Immature natural killer cell (primary cell): ENCODE measurements at regions not wholly inside any gene's neighbourhood (a gene's known extent, or its start where the extent isn't known, plus 50 kb on each side); places are given as distances from the start of the nearest gene placed in this dataset.
"Not testable (repeated sequence)": the region's sequence is repeated elsewhere in the genome, so short reads cannot be mapped to it uniquely, and the experiment has no call there.

Experiments used
- DNase-seq, 3 donors: peaks; one replicate each; pipeline ENCODE4 v3.0.0; 2022; ENCODE audit warnings: mixed read lengths in 1 of 3
- H3K27ac Mint-ChIP-seq, 6 donors: one replicate each; pipeline ENCODE4 v1.8.0; 2020; ENCODE audit warnings: mixed read lengths in 6 of 6, mild to moderate bottlenecking in 5 of 6, inconsistent platforms in 4 of 6, moderate library complexity in 3 of 6
- H3K27me3 Mint-ChIP-seq, 3 donors: one replicate each; pipeline ENCODE4 v1.8.0; 2020 to 2021; ENCODE audit warnings: low read depth in 3 of 3, mild to moderate bottlenecking in 3 of 3, mixed read lengths in 3 of 3, moderate library complexity in 3 of 3, inconsistent platforms in 1 of 3
- H3K36me3 Mint-ChIP-seq, 3 donors: one replicate each; pipeline ENCODE4 v1.8.0; 2020; ENCODE audit warnings: mixed read lengths in 3 of 3, inconsistent platforms in 2 of 3, mild to moderate bottlenecking in 2 of 3
- H3K4me1 Mint-ChIP-seq, 2 donors: one replicate each; pipeline ENCODE4 v1.8.0; 2020; ENCODE audit warnings: inconsistent platforms in 2 of 2, mild to moderate bottlenecking in 2 of 2, mixed read lengths in 2 of 2, moderate library complexity in 1 of 2
- H3K4me3 Mint-ChIP-seq, 5 donors: one replicate each; pipeline ENCODE4 v1.8.0; 2020; ENCODE audit warnings: mild to moderate bottlenecking in 5 of 5, mixed read lengths in 5 of 5, inconsistent platforms in 3 of 5, moderate library complexity in 3 of 5
- H3K9me3 Mint-ChIP-seq, 6 donors: one replicate each; pipeline ENCODE4 v1.8.0; 2020; ENCODE audit warnings: mild to moderate bottlenecking in 6 of 6, mixed read lengths in 6 of 6, inconsistent platforms in 4 of 6, moderate library complexity in 3 of 6

DNA sequence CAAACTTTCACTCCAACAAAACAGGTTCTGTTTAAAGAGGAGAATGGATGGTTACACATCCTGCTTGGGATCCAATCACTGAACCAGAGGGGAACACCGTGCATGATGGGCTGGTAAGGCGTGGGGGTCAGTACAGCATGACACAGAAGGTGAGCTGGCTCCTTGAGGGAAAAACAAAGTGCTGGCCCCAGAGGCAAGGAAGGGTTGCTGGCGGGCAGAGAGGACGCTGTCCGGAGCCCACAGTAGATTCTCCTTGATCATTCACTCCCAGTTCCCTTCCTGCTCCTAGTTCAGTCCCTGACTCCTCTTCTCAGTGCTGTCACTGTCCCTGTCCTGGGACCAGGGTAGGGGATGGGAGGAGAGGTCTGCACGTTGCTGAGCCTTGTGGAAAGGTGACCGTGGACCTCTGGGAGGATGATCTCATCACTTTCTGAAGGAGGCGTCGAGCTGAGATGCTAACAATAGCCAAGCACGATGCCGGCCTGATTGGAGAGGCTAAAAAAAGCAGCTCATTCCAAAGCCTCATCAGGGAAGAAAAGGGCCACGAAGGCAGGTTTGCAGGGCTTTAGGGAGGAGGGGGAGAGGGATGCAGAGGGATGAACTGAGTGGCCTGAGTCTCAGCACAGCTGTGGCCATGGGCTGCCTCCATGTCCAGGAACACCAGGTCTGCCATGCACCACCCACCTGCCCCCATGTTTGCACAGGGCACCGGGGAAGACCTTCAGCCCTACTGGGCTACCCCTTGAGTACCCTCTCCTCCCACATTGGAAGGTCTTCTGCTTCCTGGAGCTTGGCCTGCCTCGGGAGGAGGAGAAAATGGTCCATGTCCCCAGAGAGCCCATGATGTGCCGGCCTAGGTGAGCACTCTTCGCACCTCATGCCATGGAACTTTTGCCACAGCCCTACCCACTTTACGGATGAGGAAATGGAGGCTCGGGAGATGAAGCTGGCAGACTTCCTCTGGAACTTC is 72.7 kb upstream of the RTL6 start:
- Mint-ChIP-seq H3K27me3 (peaks cover 3% of the 10 kb centered on the region in 3 donors), H3K4me1 (no peaks in the 10 kb centered on the region), H3K27ac (no peak overlapping the region), H3K9me3 (no peaks in the 10 kb centered on the region), H3K36me3 (no peaks in the 10 kb centered on the region), H3K4me3 (no peak overlapping the region)
- no peak for DNase-seq

DNA sequence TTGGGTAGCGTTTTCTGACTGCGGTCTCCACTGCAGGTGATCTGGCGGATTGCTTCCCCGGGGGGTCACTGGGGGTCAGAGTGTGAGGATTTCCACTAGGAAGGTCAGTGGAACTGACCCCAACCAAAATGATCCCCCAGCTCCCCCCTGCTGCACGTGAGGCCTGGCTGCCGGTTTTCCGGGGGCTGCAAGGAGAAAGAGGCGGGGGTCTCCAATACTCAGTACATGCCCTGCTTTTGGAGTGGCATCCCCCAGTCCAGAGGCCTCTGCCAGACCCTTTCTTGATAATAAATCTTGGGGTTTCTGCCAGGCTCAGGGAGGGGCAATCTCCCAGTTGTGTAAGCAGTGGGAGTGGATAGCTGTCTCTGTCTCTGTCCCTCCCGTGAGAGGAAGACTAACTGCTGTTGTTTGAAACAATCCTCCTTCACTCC is 71.5 kb upstream of the RTL6 start:
- DNase-seq, result no peak
- no peaks in the 10 kb centered on the region for H3K9me3 Mint-ChIP-seq
- no peaks in the 10 kb centered on the region for H3K36me3 Mint-ChIP-seq

DNA sequence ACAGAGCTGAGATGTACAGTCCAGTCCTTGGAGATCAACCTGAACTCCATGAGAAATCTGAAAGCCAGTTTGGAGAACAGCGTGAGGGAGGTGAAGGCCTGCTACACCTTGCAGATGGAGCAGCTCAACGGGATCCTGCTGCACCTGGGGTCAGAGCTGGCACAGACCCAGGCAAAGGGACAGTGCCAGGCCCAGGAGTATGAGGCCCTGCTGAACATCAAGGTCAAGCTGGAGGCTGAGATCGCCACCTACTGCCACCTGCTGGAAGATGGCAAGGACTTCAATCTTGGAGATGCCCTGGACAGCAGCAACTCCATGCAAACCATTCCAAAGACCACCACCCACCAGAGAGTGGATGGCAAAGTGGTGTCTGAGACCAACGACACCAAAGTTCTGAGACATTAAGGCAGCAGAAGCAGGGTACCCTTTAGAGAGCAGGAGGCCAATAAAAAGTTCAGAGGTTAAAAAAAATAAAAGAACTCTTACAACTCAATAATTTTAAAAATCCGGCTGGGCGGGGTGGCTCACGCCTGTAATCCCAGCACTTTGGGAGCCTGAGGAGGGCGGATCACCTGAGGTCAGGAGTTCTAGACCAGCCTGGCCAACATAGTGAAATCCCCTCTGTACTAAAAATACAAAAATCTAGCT is 69.9 kb upstream of the RTL6 start:
- Mint-ChIP-seq H3K27ac (peak overlapping the region in 1 of 6 donors; percentile 76), H3K4me3 (no peak overlapping the region), H3K36me3 (no peaks in the 10 kb centered on the region), H3K4me1 (no peaks in the 10 kb centered on the region), H3K9me3 (no peaks in the 10 kb centered on the region), H3K27me3 (peaks cover 2 to 3% (median 3%) of the 10 kb centered on the region in 3 donors)
- peak; percentile 40 to 51 (median 45) for DNase-seq

More for the DNA sequence above, 71.5 kb upstream of the RTL6 start:
- Mint-ChIP-seq H3K27ac (no peak overlapping the region), H3K27me3 (peaks cover 2 to 3% (median 3%) of the 10 kb centered on the region in 3 donors), H3K4me3 (no peak overlapping the region), H3K4me1 (no peaks in the 10 kb centered on the region)

DNA sequence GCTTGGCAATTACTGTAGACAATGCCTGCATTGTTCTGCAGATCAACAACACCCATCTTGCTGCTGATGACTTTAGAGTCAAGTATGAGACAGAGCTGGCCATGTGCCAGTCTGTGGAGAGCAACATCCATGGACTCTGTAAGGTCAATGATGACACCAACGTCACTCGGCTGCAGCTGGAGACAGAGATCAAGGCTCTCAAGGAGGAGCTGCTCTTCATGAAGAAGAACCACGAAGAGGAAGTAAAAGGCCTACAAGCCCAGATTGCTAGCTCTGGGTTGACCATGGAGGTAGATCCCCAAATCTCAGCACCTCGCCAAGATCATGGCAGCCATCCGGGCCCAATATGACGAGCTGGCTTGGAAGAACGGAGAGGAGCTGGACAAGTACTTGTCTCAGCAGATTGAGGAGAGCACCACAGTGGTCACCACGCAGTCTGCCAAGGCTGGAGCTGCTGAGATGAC is 69.4 kb upstream of the RTL6 start:
- not testable (repeated sequence) for H3K4me3 Mint-ChIP-seq, H3K4me1 Mint-ChIP-seq, H3K36me3 Mint-ChIP-seq, H3K9me3 Mint-ChIP-seq, H3K27ac Mint-ChIP-seq, DNase-seq, H3K27me3 Mint-ChIP-seq

DNA sequence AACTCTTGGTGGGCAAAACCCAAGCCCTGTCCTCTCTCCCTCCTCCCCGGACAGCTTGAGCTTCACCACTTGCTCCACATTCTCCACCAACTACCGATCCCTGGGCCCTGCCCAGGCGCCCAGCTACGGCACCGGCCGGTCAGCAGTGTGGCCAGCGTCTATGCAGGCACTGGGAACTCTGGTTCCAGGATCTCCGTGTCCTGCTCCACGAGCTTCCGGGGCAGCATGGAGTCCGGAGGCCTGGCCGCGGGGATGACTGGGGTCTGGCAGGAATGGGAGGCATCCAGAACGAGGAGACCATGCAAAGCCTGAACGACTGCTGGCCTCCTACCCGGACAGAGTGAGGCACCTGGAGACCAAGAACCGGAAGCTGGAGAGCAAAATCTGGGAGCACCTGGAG is 68.9 kb upstream of the RTL6 start:
- no peak for DNase-seq
- Mint-ChIP-seq H3K36me3 (no peaks in the 10 kb centered on the region), H3K27me3 (peaks cover 2 to 4% (median 3%) of the 10 kb centered on the region in 3 donors), H3K4me3 (no peak overlapping the region), H3K9me3 (no peaks in the 10 kb centered on the region), H3K27ac (no peak overlapping the region), H3K4me1 (no peaks in the 10 kb centered on the region)

DNA sequence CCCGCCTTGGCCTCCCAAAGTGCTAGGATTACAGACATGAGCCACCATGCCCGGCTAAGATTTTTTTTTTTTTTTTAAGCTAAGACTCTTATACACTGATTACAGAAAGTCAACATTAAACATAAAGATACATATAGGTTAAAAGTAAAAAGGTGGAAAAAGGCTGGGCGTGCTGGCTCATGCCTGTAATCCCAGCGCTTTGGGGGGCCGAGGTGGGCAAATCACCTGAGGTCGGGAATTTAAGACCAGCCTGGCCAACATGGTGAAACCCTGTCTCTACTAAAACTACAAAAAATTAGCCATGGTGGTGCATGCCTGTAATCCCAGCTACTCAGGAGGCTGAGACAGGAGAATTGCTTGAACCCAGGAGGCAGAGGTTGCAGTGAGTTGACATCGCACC is 64.6 kb upstream of the RTL6 start:
- not testable (repeated sequence) for H3K27me3 Mint-ChIP-seq, H3K4me3 Mint-ChIP-seq

DNA sequence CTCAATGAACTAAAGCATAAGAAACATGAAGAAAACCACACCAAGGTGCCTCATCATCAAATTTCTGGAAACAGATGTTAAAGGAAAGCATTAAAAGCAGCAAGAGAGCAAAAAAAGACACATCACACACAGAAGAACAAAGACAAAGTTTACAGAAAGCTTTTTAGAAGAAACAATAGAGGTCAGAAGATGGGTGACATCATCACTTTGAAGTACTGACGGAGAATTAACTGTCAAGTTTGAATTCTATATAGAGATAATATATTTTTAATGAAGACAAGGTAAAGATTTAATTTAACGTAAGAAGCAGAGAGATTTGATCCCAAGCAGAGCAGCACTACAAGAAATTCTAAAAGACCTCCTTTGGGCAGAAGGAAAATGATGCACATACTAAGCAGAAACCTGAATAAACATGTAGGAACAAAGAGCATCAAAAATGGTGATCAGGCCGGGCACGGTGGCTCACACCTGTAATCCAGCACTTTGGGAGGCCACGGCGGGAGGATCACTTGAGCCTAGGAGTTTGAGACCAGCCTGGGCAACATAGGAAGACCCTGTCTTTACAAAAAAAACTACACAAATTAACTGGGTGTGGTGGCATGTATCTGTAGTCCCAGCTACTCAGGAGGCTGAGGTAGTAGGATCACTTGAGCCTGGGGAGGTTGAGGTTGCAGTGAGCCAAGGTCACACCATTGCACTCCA is 63.3 kb upstream of the RTL6 start:
- Mint-ChIP-seq H3K27ac (no peak overlapping the region), H3K4me3 (no peak overlapping the region), H3K27me3 (peaks cover 0 to 5% (median 0%) of the 10 kb centered on the region in 3 donors), H3K4me1 (no peaks in the 10 kb centered on the region), H3K9me3 (no peaks in the 10 kb centered on the region), H3K36me3 (peaks cover 0 to 6% (median 0%) of the 10 kb centered on the region in 3 donors)
- no peak for DNase-seq

More for the DNA sequence above, 64.6 kb upstream of the RTL6 start:
- H3K27ac Mint-ChIP-seq, H3K4me1 Mint-ChIP-seq, H3K36me3 Mint-ChIP-seq, H3K9me3 Mint-ChIP-seq, DNase-seq: not testable (repeated sequence)

DNA sequence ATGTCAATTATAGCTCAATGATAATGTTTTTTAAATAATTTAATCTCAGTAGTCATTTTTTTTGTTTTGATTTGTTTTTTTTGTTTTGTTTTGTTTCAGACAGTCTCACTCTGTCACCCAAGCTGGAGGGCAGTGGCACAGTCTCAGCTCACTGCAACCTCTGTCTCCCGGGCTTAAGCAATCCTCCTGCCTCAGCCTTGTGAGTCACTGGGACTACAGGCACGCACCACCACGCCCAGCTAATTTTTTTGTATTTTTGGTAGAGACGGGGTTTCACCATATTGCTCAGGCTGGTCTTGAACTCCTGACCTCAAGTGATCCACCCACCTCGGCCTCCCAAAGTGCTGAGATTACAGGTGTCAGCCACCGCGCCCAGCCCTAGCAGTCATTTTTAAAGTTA is 60.6 kb upstream of the RTL6 start:
- peaks cover 0 to 10% (median 2%) of the 10 kb centered on the region in 3 donors for H3K27me3 Mint-ChIP-seq
- DNase-seq, H3K4me3 Mint-ChIP-seq, H3K27ac Mint-ChIP-seq, H3K9me3 Mint-ChIP-seq, H3K4me1 Mint-ChIP-seq, H3K36me3 Mint-ChIP-seq: not testable (repeated sequence)

DNA sequence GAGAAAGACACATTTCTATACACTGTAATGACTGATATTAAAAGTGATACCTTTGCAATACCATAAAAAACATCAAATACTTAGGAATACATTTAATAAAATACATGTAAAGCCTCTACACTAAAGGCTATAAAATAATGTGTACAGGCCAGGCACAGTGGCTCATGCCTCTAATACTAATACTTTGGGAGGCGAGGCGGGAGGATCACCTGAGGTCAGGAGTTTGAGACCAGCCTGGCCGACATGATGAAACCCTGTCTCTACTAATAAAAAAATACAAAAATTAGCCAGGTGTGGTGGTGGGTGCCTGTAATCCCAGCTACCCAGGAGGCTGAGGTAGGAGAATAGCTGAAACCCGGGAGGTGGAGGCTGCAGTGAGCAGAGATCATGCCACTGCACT is 59.8 kb upstream of the RTL6 start:
- peaks cover 0 to 10% (median 2%) of the 10 kb centered on the region in 3 donors for H3K27me3 Mint-ChIP-seq
- not testable (repeated sequence) for H3K9me3 Mint-ChIP-seq, DNase-seq, H3K4me1 Mint-ChIP-seq, H3K36me3 Mint-ChIP-seq, H3K27ac Mint-ChIP-seq, H3K4me3 Mint-ChIP-seq

DNA sequence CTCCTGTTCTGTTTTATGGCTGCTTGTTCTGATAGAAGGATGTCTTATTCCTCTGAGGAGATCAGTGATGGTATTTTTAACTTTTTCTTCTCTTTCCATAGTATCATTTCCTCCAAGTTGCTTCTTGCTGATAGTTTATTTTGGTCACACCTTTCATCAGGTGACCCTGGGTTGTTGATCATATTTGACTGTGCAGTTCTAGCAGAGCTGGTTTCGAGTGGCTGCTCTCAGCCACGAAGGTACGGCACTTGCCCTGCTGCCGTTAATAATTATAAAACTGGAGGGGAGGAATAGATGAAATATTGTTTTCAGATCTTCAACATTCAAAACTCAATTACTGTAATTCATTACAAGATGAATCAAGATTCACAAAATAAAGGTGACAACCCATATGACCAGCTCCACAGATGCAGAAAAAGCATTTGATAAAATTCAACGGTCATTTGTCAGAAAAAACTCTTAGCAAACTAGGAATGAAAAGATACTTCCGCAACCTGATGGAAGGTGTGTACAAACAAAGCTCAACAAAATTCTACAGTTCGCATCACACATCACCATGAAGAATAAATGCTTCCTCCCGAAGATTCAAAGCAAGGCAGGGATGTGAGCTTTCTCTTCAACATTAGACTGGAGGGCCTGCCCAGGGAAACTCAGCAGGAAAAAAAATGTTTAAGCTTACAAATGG is 59.2 kb upstream of the RTL6 start:
- no peak for DNase-seq

DNA sequence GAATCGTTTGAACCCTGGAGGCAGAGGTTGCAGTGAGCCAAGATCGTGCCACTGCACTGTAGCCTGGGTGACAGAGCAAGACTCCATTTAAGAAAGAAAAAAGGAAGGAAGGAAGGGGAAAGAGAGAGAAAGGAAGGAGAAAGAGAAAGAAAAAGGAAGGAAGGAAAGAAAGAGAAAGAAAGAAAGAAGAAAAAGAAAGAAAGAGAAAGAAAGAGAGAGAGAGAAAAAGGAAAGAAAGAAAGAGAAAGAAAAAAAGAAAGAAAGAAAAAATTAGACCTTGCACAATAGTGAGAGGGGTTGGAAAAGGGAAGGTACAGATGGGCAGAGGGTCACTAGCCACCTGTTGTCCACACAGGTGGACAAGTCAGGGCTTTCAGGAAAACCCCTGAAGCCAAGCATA is 57.6 kb upstream of the RTL6 start:
- H3K27me3 Mint-ChIP-seq, result peaks cover 0 to 7% (median 2%) of the 10 kb centered on the region in 3 donors
- H3K4me1 Mint-ChIP-seq, result no peaks in the 10 kb centered on the region
- H3K27ac Mint-ChIP-seq, result peak overlapping the region in 1 of 6 donors; percentile 35
- no peaks in the 10 kb centered on the region for H3K9me3 Mint-ChIP-seq
- H3K36me3 Mint-ChIP-seq, result peaks cover 0 to 1% (median 0%) of the 10 kb centered on the region in 3 donors
- DNase-seq, result no peak
- H3K4me3 Mint-ChIP-seq, result no peak overlapping the region

More for the DNA sequence above, 59.2 kb upstream of the RTL6 start:
- H3K27me3 Mint-ChIP-seq, result peaks cover 0 to 10% (median 2%) of the 10 kb centered on the region in 3 donors
- H3K27ac Mint-ChIP-seq, result peak overlapping the region in 1 of 6 donors; percentile 44
- no peak overlapping the region for H3K4me3 Mint-ChIP-seq
- H3K9me3 Mint-ChIP-seq, result no peaks in the 10 kb centered on the region
- H3K4me1 Mint-ChIP-seq, result no peaks in the 10 kb centered on the region
- peaks cover 0 to 6% (median 0%) of the 10 kb centered on the region in 3 donors for H3K36me3 Mint-ChIP-seq

DNA sequence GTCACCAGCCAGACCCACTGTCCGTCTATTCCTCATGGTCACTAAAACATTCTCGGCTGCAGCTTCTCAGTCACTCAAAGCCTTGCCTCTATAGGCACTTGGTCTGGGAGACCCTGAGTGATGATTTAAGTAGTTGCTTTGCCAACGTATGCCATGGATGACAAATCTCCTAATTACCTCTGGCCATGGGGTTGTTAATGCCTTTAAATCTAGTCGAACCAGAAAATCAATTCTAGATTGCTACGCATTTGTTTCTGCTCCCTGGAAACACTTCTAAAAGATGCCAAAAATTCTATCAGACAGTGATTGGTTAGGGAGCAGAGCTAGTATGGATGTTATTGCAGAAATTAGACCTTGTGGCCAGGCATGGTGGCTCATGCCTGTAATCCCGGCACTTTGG is 57.0 kb upstream of the RTL6 start:
- no peaks in the 10 kb centered on the region for H3K4me1 Mint-ChIP-seq
- no peaks in the 10 kb centered on the region for H3K9me3 Mint-ChIP-seq
- no peak overlapping the region for H3K27ac Mint-ChIP-seq
- peaks cover 0 to 7% (median 2%) of the 10 kb centered on the region in 3 donors for H3K27me3 Mint-ChIP-seq
- no peak overlapping the region for H3K4me3 Mint-ChIP-seq
- H3K36me3 Mint-ChIP-seq, result no peaks in the 10 kb centered on the region
- no peak for DNase-seq

DNA sequence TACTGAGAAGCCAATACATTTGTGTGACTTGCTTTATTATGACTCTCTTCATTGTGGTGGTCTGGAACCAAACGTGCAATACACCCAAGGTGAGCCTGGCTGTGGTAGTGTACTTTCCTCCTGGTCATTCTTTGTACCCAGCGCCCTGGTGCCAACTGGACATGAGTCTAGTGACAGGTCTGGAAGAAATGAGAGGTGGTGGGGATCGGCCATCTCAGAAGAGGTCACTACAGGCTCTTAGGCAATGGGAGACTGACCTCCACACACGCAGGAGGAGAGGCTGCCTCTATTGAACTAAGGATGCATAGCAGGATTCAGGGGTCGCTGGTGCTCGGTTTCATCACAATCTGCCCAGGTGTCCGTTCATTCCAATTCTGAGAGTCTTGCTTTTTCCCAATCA is 56.4 kb upstream of the RTL6 start:
- Mint-ChIP-seq H3K9me3 (no peaks in the 10 kb centered on the region), H3K27ac (no peak overlapping the region), H3K36me3 (no peaks in the 10 kb centered on the region), H3K27me3 (peaks cover 0 to 5% (median 3%) of the 10 kb centered on the region in 3 donors), H3K4me3 (no peak overlapping the region), H3K4me1 (no peaks in the 10 kb centered on the region)
- DNase-seq, result no peak
